GM19467 (cell line): ENCODE measurements at regions not wholly inside any gene's neighbourhood (a gene's known extent, or its start where the extent isn't known, plus 50 kb on each side); places are given as distances from the start of the nearest gene placed in this dataset.

ENCODE experiments used
- ATAC-seq: cut with Tn5 transposase; IDR thresholded peaks from one replicate; pipeline ENCODE4 v1.9.1; 2021; ENCODE audit warnings: mild to moderate bottlenecking, moderate library complexity; ENCODE audit not compliant: unreplicated experiment

DNA sequence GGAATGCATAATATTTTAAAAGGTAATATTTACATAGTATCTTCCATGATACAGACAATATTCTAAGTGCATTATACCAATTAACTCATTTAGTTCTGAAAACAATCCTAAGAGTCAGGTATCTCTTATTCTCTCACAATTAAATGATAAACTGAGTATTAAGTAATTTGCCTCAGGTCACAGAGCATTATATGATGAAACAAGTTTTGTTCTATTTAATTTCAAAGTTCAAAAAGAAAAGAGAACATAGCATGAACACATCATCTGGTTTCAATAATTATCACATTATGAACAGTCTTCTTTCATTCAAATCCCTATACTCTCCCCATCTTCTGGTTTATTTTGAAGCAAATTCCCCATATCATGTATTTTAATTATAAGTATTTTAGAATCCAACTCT is 927.5 kb downstream of the ADGRL2 start:
- ATAC-seq = no peak

DNA sequence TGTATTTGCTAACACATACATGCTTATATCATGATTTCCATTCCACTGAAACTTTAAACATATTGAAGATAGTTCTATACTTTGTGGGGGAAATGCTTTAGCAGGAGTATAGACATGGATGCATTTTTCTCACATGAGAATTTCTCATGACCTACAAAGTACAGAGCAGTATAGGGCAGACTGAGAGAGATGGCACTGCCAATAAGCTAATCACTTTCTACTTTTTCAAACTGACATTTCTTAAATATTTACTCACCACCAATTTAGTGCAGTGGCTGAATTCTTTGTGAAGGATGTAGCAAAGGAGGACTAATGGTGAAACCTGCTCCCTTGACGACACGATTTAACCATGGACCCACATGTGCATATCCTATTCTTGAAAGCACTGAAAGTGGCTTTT is 923.5 kb downstream of the ADGRL2 start:
- no peak for ATAC-seq

DNA sequence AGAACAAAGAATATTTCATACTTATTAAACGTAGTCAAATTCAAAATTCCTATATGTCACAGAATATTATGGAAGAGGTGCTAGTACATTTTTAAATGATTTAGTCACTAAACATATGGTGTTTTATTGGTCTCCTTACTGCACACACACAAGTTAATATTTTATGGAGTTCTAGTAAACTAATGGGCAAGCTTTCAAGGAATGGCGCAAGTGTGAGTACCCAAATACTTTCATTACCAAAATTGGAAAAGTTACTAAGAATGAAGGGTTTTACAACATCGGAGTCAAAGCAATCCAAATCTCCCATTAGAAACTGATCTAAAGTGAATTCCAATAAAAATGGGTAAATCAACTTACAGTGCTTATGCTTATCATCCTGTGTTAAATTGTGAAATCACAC is 921.9 kb downstream of the ADGRL2 start:
- ATAC-seq = no peak

DNA sequence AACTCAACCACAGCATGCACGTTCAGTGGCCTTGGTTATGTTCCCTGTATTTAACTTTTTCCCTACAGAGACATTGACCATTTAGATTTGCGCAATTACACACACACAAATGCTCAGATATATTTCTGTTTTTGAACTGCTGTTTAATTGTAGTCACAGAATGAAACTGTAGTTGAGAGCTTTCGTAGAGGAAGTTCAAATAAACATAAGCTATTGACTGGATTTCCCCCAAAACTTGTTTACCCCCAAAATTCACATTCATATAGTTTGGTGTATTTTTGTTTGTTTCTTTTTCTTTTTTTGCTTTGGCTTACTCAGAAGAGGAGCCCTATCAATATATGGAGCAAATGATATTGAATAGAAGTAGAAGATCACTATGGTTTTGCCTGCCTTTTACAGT is 921.0 kb downstream of the ADGRL2 start:
- ATAC-seq = no peak

DNA sequence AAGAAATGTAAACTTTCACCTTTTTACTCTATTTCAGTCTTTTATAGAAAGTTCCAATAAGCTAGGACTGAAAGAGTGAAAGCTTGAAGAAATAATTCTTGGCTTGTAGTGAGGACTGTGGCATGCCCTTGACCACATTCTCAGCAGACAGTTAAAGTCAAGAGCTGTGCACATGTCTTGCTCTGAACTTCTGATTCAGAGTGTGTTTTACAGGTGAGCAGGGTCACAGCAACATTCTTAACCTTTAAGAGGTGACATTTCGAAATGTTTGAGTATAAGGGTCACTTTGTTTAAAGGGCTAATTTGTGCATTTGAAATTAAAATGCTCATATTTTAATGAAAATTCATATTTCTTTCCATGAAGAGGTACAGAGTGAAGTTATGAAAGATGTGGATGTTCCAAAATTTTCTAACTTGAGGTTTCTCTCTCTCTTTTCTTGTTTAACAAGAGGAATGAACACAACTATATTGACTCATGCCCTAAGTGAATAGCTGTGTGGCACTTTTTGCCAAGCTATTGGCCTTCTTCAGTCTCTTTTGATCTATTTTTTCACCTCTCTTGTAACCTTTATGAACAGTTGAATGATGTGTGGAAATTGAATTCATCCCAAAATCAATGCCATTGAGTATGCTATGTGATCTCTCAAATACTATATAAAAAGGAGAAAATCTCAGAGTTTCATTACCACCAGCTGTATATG is 918.1 kb downstream of the ADGRL2 start:
- no peak for ATAC-seq

DNA sequence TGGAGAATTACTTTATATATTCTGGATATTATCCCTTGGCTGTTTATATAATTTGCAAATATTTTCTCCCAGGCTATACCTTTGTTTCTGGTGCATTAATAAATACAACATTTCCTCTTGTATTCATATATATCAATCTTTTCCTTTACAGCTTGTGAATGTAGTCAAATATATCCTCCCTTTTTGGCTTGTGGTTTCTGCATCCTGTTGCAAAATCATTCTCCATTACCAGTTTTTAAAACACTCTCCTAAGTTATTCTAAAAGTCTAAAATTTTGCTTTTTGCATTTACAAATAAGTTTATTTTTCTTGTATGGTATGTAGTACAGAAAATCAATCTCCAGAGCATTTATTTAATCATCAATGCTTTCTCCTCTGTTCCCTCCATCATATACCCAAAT is 909.4 kb downstream of the ADGRL2 start:
- ATAC-seq = no peak

DNA sequence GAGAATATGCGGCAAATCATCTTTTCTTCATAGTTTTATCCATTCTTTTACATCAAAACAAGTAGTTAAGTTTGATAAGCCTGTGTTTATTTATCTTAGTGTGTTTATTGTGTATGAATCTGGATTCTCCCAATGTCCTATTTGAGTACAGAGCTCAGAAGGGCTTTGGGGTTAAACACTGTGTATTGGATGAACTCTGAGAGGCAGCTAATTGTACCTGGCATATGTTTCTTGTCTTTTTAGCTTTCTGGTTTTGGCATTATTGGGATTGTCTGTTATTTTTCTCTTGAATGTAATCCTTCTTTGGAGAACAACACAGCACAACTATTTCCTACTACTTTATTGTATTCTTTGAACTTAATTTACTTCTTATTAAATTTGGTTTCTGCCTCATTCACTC is 906.9 kb downstream of the ADGRL2 start:
- no peak for ATAC-seq

DNA sequence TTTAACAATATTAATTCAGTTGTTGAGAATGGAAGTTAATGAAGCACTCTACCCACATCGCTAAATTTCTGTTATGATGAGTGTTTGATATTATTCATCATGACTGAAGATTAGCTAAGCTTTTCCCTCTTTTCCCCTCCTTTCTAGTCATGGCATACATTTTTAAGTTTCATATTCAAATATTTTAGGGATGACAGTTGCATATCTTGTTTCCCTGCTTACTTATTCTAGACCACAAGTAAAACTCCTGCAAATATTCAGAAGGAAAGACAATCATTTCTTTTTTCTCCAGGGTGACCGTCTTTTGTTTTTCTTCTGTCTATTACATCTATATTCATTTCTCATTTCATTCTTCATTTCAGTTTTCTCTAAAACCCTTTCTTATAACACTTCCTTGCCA is 906.0 kb downstream of the ADGRL2 start:
- no peak for ATAC-seq

DNA sequence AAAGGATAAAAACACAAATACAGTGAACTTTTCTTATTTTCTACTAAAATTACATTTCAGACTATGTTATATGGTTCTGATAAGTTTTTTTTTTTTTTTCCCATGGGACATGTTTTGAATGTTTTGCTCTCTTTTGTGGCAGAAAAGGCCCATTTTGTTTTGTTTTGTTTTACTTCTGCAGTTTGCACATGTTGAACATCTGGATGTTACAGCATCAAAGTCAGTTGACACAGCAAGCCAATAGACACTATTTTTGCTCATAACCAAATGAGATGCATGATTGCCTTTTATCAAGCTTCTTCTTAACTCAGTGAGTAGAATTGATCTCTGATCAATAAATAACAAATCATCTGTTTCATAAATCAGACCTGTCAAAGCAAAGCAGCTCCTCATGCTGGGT is 904.2 kb downstream of the ADGRL2 start:
- no peak for ATAC-seq

DNA sequence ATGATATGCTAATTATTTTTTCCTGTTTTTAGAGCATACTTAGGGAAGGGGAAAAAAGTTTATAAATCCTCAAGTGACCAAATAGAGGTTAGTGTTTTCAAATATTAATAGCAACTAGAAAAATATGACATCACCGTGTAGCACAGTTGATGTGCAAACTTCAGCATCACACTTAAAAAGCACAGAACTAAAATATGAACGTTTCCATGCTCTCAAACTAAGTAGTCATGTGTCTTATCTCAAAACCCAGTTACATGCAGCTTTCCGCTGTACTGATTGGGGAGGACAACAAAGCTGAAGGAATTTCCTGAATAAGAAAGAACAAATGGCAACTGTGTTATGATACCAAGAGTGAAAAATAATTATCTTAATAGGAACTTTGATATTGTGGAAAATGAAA is 903.7 kb downstream of the ADGRL2 start:
- no peak for ATAC-seq

DNA sequence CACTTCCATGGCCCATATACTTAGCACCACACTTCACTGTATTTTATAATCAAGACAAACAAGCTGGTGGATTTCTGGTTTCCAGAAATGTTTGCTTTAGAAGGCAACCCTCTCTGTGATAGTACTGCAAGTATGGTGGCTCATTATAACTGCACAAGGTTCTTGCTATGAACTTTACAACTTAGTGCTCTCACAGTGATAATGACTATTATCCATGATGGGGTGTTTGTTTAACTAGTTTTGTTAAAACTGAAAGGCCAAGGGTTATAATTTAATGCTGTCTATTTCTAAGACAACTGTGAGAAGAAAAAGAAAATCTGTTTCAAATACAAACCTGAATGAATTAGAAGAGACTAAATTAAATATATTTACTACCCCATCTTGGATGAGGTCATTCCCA is 903.2 kb downstream of the ADGRL2 start:
- no peak for ATAC-seq

DNA sequence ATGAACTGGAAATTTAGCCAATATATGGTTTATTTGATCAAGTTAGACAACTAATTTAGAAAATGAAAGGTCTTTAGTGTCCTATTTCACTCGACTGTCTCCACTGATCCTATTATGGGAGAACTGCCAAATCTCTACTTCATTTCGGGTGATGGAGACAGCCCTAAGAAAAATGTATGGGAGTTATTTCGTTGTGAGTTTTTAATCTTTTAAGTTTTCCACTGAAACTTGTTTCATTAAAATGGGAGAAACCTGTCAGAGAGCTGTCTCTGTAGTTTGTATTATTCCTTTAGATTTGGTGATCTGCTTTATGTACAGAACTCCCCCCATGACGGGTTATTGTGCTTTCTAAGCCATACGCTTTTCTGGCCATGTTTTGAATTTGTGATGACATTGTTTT is 899.7 kb downstream of the ADGRL2 start:
- no peak for ATAC-seq

DNA sequence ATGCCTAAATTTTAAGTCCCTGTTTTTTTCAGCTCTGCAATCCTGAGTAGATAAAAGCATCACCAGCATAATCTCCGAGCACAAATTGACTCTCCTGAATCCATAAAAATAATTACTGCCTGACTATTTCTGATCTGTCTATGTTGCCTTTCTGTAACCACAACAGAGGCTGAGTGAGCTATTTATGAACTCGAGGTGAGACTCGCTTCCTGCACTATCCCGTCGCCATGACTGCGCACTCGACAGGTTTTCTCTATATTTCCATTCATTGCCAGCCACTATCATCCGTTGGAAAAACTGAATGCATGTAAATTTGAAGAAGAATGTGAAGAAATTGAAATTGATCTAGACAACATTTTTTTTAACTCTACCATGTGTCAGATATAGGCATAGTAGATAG is 897.2 kb downstream of the ADGRL2 start:
- ATAC-seq = no peak

DNA sequence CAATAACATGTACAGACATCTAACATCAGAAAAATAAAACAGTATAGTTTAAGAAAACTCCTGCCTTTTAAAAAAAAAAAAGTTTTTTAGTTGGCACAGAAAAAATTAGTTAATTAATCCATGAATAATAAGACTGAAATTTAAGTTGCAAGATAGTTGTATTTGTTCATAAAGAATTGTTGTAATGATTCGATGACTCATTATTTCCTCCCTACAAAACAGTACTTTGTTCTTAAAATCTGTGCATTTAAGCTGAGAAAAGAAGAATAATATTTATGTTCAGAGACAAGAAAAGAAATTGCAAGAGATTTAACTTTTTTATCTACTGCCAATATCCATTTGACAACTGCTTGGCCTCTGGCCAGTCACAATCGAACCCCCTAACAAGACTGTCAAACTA is 894.7 kb downstream of the ADGRL2 start:
- no peak for ATAC-seq

DNA sequence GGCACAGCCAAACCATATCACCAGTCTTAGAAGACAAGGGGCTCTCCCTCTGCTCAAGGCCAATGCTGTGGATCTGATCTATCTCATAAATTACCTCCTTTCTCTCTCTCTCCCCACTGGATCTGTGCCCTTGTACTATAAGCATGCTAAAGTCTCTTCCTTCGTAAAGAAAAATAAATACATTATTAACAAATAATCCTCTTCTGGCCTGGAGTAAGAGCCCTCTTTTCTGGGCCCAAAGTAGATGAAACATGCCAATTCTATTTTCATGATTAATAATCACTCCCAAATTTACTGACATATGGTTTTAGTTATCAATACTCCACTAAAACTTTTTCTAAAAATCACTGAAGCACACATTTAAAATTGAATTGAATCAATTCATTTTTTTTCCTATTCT is 889.7 kb downstream of the ADGRL2 start:
- no peak for ATAC-seq

DNA sequence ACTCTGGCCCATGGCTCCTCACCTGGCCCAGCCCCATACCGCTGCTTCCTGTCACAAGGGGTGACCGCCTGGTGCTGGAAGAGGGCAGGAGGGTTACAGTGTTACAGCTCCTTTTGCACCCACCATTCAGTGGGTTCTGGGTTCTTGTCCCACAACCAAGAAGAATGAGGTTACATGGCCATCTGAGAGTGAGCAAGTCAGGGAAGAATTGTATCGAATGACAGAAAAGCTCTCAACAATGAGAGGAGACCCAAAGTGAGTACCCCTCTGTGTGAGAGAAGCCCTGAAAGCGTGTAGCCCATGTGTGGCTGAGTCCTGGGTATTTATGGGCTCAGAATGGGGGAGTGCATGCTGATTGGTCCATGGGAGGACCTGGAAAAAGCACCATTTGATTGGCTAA is 888.5 kb downstream of the ADGRL2 start:
- no peak for ATAC-seq

DNA sequence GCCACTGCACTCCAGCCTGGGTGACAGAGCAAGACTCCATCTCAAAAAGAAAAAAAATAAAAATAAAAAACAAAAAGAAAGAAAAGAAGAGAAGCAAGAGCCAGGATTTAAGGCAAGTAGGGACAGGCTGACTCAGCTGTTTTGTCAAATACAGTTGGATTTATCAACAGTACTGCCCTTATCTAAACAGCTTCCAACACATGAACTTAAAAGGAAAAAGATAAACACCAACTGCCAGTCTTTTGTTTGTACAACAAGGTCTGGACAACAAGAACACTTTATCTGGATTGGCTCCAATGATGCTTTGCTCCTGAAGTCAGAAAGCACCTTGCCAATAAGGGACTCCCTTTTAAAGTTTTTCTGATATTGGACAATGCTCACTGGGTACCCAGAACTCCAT is 886.0 kb downstream of the ADGRL2 start:
- ATAC-seq = no peak

DNA sequence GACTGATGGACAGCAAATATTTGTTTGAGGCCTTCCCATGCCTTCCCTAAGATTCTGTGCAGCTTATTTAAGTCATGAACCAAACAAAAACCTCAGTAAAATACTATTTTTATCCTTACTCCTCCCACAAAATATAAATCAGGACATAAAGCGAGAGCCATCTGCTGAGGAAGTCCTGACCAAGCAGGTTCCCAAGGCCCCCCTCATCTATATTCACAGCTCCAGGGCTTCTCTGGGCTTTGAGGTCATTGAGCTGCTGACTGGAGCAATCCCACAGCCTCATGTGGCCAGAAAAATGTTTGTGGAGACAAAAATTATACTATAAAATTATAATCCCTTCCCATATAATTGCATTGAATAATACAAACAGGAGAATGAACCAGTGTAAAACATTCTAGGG is 846.2 kb downstream of the ADGRL2 start:
- no peak for ATAC-seq

DNA sequence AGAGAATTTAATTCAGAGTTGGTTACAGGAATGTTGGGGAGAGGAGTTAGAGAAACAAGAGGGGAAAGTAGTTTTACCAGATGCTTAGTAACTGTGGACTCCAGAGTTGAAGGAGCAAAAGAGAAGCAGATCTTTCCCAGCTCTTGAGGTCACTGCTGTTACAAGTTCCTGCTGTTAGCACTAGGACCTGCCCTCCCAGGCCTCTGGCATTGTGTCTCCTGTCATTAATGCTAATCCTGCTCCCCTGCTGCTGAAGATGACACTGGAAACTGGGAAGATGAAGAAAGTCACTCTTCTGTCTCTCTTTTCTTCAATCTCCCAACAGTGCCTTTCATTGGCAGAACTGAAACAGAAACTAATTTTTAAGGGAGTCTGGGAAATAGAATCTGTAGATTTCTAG is 845.6 kb downstream of the ADGRL2 start:
- no peak for ATAC-seq

DNA sequence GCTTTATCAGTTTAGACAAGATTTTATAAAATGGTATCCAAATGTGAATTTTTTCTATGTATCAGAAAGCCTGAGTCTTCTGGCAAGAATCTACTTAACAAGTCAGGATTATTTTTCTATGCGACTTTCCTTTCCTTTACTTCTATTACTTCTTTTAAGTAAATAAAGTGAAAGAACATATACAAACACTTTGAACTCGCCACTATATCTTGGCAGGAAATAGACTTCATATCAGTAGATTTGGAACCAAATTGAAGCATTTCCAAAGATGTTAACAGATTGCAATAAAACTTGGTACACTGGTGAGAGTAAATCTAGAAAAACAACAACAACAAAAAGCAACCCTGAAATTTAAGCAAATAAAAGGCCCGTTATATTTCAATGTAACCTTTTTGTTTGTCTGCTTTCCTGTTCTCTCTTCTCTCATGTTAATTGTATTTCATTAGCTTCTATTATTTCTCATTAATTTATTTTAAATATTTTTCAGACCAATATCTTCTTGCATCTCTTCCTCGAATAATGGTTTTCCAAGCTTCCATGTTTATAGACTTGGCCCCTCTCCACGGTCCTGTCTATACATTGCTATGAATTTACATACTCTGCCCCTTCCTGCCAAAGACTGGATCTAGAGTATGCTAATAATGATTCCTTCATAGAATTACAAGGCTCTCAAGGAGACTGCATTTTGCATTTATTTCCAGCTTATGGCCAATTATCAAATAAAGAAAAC is 843.6 kb downstream of the ADGRL2 start:
- no peak for ATAC-seq

DNA sequence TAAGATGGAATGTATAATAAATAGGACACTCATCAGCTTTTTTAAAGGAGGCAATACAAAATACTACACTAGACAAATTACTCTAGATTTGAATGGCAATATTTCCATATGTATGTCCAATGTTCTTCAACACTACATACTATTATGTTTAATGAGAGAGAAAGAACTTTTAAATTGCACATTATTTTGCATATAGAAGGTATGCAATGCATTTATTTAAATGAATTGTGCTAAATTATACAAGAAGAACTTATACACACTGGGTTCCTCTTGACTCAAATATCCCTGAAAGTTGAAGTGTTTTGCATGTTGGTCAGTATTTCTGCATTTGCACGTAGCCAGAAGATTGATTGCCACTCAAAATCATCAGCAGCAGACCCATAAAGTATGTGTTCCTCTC is 839.6 kb downstream of the ADGRL2 start:
- ATAC-seq = no peak

DNA sequence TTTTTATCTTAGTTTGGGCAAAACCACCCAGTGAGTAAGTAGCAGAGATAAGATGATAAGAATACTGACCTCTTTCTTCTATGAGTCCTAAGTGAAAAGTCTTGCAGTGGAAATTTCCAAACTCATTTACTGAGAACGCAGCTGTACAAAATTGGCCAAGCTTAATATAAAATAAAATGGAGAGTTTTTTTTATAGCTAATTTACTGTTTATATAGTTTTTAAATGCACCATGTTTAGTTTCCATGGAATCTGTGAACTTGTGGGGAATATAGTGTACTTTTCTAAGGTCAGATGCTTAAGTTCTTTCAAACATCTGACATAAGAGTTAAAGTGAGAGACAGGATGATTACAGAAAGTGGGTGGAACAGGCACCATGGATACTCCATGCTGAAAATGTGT is 833.5 kb downstream of the ADGRL2 start:
- ATAC-seq = no peak

DNA sequence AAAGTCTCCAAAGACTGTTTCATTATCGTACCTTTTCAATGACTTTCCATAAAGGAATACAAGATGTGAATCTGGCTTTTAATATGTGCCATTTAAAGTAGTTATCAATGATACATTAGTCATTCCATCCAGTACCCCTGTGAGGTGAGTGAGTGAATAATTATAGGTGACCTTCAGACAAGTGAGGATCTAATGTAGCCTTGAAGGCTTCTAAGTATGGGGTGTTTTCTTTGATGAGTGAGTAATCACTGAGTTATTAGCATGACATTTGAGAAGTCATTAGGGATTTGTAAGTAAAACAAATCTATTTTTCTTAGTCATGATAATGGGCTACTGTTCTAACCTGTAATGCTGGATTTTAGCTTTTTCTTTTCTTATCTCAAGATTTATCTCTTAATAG is 831.4 kb downstream of the ADGRL2 start:
- no peak for ATAC-seq
